ENCODE measurements at regions not wholly inside any gene's neighbourhood (a gene's known extent, or its start where the extent isn't known, plus 50 kb on each side); places are given as distances from the start of the nearest gene placed in this dataset.

- WGBS (ENCODE audit: low lambda C conversion rate) = 0% methylated on average over 2 of the region's 3 CpGs
These were observed 386.5 kb upstream of the DCC start for GRCh38 chr18:51953521-51953920.

More at GRCh38 chr18:51953521-51953920, 386.5 kb upstream of the DCC start:
- BruUV-seq (replicated peaks) = no TSS peak
- in situ Hi-C loops (cut with HindIII; ENCODE audit: extremely low pct_ligation_motif_present, low pct_unique_long_range_greater_than_20kb) (no loop called here), intact Hi-C loops (cut with micrococcal nuclease; ENCODE audit: unreplicated experiment) (no loop called here)
- Histone ChIP-seq H2AFZ (ENCODE audit: low read length) (no peak overlapping the region), H3K27me3 (ENCODE audit: control insufficient read depth in 1 of 2, insufficient read depth in 2 of 2, low read length in 2 of 2) (no peaks in the 10 kb centered on the region), H3K36me3 (replicated peaks in 1 of 2; ENCODE audit: control insufficient read depth in 1 of 2, insufficient read depth in 2 of 2, low read length in 2 of 2) (no peaks in the 10 kb centered on the region), H4K20me1 (ENCODE audit: insufficient read depth, low read length) (no peaks in the 10 kb centered on the region), H3K9ac (ENCODE audit: insufficient read depth, low read depth, low read length) (no peak overlapping the region), H3K4me3 (replicated peaks in 1 of 3; ENCODE audit: insufficient read depth in 1 of 3, low read depth in 2 of 3, low read length in 3 of 3) (no peak overlapping the region), H3K9me3 (ENCODE audit: low read length) (peaks cover 80% of the 10 kb centered on the region), H3K4me2 (ENCODE audit: low read depth, low read length) (no peak overlapping the region), H3K79me2 (ENCODE audit: insufficient read depth, low read length) (no peaks in the 10 kb centered on the region), H3K4me1 (ENCODE audit: insufficient read depth, low read length) (no peaks in the 10 kb centered on the region), H3K27ac (ENCODE audit: extremely low read length, insufficient read depth, low read length) (no peak overlapping the region)
- CTCF ChIA-PET (ENCODE audit: low intra/inter-chr PET ratio, low total read pairs) = no interaction called here
- ATAC-seq = no peak
- DNase-seq (ENCODE audit: low spot score) = no peak
- TF ChIP-seq ZBTB43 (CRISPR knock-in tag; conservative IDR thresholded peaks at IDR 0.05) = no peak
- no peak for TF ChIP-seq TRAFD1 (CRISPR knock-in tag; IDR thresholded peaks at IDR 0.05; ENCODE audit: borderline replicate concordance)
- TF ChIP-seq IKZF5 (CRISPR knock-in tag; IDR thresholded peaks at IDR 0.05) = no peak
- no peak for TF ChIP-seq FOXA3 (CRISPR knock-in tag; IDR thresholded peaks at IDR 0.05)
- no peak for TF ChIP-seq MLLT10 (CRISPR knock-in tag; IDR thresholded peaks at IDR 0.05)
- FAIRE-seq = no peak
- POLR2A ChIA-PET = no interaction called here

All from HepG2 (cell line).